Peyer's patch (tissue), 4 donors: ENCODE measurements at regions not wholly inside any gene's neighbourhood (a gene's known extent, or its start where the extent isn't known, plus 50 kb on each side); places are given as distances from the start of the nearest gene placed in this dataset.
"Not testable (repeated sequence)": the region's sequence is repeated elsewhere in the genome, so short reads cannot be mapped to it uniquely, and the experiment has no call there.

Experiments used
- DNase-seq, 3 donors: peaks; one replicate each; pipeline ENCODE4 v3.0.0-alpha.2; 2017 to 2019
- H3K27ac ChIP-seq, 4 donors: fragments of 200-600 bp; sonication (generic); one replicate each; pipeline ENCODE4 v1.5.1; 2016 to 2019
- H3K27me3 ChIP-seq, 2 donors: fragments of 200-600 bp; sonication (generic); one replicate each; pipeline ENCODE4 v1.5.1; 2019
- H3K36me3 ChIP-seq, 3 donors: fragments of 200-600 bp; sonication (generic); one replicate each; pipeline ENCODE4 v1.5.1; 2016 to 2019
- H3K4me1 ChIP-seq, 4 donors: fragments of 200-600 bp; sonication (generic); one replicate each; pipeline ENCODE4 v1.5.1; 2016 to 2019
- H3K4me3 ChIP-seq, 4 donors: fragments of 200-600 bp; sonication (generic); 1 replicate in 3 of 4; 2 replicates in 1 of 4; pipeline ENCODE4 v1.5.1; 2016 to 2019; ENCODE audit warnings: mild to moderate bottlenecking in 1 of 4
- H3K9me3 ChIP-seq, 4 donors: fragments of 200-600 bp; sonication (generic); one replicate each; pipeline ENCODE4 v1.5.1; 2016 to 2019; ENCODE audit warnings: mild to moderate bottlenecking in 1 of 4
- CTCF ChIP-seq, 6 experiments: fragments of 450-650 bp in 4 of 6; fragments of 200-600 bp in 2 of 6; sonication (generic) in 1 of 6; IDR thresholded peaks; one replicate each; pipeline ENCODE4 v1.5.1; 2017 to 2019; ENCODE audit warnings: antibody characterized with exemption in 6 of 6, mild to moderate bottlenecking in 3 of 6, moderate library complexity in 1 of 6
- POLR2A ChIP-seq, 2 donors: fragments of 450-650 bp; IDR thresholded peaks; one replicate each; pipeline ENCODE4 v1.5.1; 2017; ENCODE audit warnings: antibody characterized with exemption in 2 of 2, mild to moderate bottlenecking in 2 of 2, moderate library complexity in 2 of 2

DNA sequence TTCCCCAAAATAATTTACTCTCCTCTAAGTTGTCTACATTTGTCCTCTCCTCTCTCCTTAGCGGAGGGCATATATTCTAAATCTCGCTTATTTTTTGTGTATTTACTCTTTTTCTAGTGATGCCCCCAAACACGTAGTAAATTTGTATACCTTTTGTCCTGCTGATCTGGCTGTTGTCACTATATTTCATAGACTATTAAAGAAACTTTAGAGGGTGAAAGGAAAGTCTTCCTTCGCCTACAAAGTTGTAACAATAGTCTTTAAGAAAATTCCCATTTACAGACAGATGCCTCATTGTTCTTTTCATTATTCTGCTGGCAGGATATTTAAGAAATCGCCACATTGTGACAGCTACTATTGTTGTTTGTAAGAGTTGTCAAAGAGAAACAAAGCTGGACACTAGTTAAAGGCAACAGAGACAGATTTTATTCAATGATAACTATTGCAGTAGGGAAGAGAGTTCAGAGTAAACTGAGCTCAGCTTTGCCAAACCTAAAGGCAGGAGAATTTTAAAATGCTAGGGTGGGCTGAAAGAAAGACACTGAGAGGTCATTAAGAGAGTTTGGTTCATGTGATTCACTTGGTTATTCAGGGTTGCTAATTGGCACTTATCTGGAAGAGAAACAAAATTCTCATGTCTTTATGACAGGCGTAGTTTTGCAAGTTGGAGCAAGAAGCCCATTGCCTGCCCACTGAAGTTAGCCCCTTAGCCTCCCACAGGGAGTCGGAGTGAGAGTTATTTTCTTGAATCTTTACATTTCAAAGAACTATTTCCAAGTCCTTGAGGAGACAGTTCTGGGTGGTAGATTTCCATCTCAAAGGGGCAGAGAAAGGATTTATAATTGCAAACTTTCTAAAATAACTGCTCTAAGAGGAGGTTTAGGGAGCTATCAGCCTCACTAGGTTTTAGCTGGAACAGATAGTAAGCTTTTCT is 1272.5 kb upstream of the SEL1L start:
- H3K9me3 ChIP-seq = peaks cover 0 to 3% (median 0%) of the 10 kb centered on the region in 4 donors
- TF ChIP-seq POLR2A (IDR thresholded peaks at IDR 0.05) (no peak), CTCF (IDR thresholded peaks at IDR 0.05) (no peak)
- DNase-seq = no peak
- no peaks in the 10 kb centered on the region for H3K27me3 ChIP-seq
- no peaks in the 10 kb centered on the region for H3K36me3 ChIP-seq
- H3K27ac ChIP-seq = no peak overlapping the region
- H3K4me3 ChIP-seq = no peak overlapping the region
- no peaks in the 10 kb centered on the region for H3K4me1 ChIP-seq

DNA sequence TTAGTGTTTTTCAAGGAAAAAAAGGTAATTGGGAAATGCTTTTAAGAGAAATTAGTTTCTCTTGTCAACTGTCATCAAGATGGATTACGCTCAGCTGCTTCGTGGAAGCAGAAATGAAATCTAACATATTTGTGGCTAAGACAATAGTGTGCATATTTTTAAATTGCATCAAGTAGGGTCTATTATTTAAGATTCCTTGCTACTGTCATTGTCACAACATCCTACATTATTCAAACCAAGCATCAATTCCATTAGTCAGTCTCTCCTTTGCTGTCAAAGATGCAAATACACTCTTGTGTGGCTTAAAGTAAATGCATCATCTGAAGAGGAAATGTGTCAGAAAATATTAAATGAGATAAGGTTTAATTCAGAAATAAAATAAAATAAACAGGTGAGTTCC is 1277.6 kb upstream of the SEL1L start:
- no peak overlapping the region for H3K27ac ChIP-seq
- H3K27me3 ChIP-seq = no peaks in the 10 kb centered on the region
- DNase-seq = no peak
- H3K4me1 ChIP-seq = no peaks in the 10 kb centered on the region
- no peaks in the 10 kb centered on the region for H3K36me3 ChIP-seq
- H3K9me3 ChIP-seq = peaks cover 0 to 3% (median 0%) of the 10 kb centered on the region in 4 donors
- H3K4me3 ChIP-seq = no peak overlapping the region
- TF ChIP-seq POLR2A (IDR thresholded peaks at IDR 0.05) (no peak), CTCF (IDR thresholded peaks at IDR 0.05) (no peak)

DNA sequence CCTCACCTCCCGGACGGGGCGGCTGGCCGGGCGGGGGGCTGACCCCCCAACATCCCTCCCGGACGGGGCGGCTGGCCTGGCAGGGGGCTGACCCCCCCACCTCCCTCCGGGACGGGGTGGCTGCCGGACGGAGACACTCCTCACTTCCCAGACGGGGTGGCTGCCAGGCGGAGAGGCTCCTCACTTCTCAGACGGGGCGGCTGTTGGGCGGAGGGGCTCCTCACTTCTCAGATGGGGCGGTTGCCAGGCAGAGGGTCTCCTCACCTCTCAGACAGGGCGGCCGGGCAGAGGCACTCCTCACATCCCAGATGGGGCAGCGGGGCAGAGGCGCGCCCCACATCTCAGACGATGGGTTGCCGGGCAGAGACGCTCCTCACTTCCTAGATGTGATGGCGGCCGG is 1280.7 kb upstream of the SEL1L start:
- not testable (repeated sequence) for H3K36me3 ChIP-seq, H3K27me3 ChIP-seq, H3K4me1 ChIP-seq, H3K27ac ChIP-seq, H3K4me3 ChIP-seq, DNase-seq, H3K9me3 ChIP-seq

DNA sequence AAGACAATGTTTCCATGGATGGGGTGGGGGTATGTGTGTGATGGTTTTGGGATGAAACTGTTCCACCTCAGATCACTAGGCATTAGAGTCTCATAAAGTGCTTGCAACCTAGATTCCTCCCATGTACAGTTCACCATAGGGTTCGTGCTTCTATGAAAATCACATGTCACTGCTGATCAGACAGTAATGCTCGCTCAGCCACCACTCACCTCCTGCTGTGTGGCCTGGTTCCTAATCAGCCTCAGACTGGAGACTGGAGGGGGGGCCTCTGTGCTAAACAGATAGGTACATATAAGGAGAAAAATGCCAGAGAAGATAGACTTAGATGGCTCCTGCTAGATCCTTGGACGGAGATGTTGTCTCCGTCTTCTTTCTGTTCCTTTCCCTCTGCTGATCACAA is 1296.9 kb upstream of the SEL1L start:
- no peak for DNase-seq
- Histone ChIP-seq H3K4me3 (no peak overlapping the region), H3K36me3 (no peaks in the 10 kb centered on the region), H3K9me3 (no peaks in the 10 kb centered on the region), H3K4me1 (no peaks in the 10 kb centered on the region), H3K27me3 (no peaks in the 10 kb centered on the region), H3K27ac (no peak overlapping the region)
- TF ChIP-seq CTCF (IDR thresholded peaks at IDR 0.05) (no peak), POLR2A (IDR thresholded peaks at IDR 0.05) (no peak)

DNA sequence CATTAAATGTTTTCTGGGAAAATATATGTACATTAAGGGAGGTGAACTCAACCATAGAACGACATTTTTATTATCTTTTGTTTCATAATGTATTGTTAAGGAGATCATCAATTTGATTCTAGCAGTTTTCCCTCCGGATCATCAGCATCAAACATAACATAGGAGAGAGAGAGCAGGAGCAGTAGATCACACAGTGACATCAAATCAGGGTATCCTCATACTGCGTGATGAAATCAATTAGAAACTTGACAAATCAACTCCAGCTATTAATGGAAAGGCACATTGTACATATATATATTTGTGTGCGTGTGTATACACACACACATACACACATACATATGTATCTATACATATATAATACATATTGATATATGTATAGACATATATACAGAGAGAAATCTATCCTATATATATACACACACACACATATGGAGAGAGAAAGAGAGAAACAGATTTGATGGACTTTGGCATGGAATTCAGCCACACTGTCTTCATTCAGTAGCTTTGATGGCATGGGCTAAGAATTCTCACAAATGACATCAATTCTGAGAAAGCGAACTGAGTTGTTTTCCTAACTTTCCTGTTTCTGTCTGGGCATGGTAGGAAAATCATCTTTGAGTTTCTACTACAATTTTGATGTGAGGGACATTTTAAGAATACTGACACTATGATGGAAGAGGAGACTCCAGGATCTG is 1302.8 kb upstream of the SEL1L start:
- no peak overlapping the region for H3K27ac ChIP-seq
- no peaks in the 10 kb centered on the region for H3K4me1 ChIP-seq
- no peaks in the 10 kb centered on the region for H3K27me3 ChIP-seq
- no peaks in the 10 kb centered on the region for H3K36me3 ChIP-seq
- H3K9me3 ChIP-seq = no peaks in the 10 kb centered on the region
- no peak for DNase-seq
- H3K4me3 ChIP-seq = no peak overlapping the region
- TF ChIP-seq POLR2A (IDR thresholded peaks at IDR 0.05) = no peak
- TF ChIP-seq CTCF (IDR thresholded peaks at IDR 0.05) = no peak

DNA sequence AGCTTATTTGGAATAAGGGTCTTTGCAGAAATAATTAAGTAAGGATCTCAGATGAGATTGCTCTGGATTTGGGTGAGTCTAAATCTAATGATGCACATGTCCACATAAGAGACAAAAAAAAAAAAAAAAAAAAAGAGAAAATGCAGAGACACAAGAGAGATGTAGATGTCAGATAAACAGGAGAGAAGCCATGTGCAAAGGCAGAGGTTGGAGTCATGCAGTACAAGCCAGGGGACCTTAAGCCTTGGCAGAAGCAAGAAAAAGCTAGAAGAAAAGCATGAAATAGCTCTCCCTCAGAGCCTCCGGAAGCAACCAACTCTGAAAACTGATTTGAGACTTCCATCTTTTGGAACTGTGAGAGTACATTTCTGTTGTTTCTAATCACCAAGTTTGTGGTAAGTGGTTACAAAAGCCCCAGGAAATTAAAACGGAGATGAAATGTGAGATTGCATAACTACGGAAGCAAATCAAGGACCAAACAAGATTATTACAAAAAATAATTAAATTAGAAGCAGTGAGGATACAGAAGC is 1304.0 kb upstream of the SEL1L start:
- Histone ChIP-seq H3K36me3 (no peaks in the 10 kb centered on the region), H3K4me3 (no peak overlapping the region), H3K27ac (no peak overlapping the region), H3K4me1 (no peaks in the 10 kb centered on the region), H3K9me3 (no peaks in the 10 kb centered on the region), H3K27me3 (no peaks in the 10 kb centered on the region)
- TF ChIP-seq POLR2A (IDR thresholded peaks at IDR 0.05) (no peak), CTCF (IDR thresholded peaks at IDR 0.05) (no peak)
- DNase-seq = no peak
